DMS53 treated with DMSO at 0.1 percent for 48 hours (cell line): ENCODE measurements at regions not wholly inside any gene's neighbourhood (a gene's known extent, or its start where the extent isn't known, plus 50 kb on each side); places are given as distances from the start of the nearest gene placed in this dataset.

Experiments used
- DNase-seq: peaks from one replicate; lab custom pipeline; 2025; ENCODE audit not compliant: unreplicated experiment; lab: John Stamatoyannopoulos, UW

DNA sequence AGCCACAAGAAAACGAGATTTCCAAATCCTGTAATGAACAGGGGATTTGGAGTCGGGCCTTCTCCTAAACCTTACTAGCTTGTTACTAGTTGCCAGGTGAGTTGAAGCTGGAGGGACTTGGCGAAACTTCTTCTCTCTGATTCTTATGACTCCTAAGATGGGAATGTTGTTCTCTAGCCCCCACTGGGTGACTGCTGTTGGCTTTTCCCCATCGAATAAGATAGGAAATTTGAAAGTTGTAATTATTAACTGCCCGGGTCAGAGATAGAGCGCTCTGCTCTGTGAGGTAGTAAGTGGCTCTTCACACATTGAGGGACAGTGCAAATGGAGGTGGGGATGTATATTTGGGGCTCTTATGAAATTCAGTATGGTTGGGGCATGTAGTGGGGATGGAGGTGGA lies 111.2 kb upstream of the MBNL2 start:
- no peak for DNase-seq

DNA sequence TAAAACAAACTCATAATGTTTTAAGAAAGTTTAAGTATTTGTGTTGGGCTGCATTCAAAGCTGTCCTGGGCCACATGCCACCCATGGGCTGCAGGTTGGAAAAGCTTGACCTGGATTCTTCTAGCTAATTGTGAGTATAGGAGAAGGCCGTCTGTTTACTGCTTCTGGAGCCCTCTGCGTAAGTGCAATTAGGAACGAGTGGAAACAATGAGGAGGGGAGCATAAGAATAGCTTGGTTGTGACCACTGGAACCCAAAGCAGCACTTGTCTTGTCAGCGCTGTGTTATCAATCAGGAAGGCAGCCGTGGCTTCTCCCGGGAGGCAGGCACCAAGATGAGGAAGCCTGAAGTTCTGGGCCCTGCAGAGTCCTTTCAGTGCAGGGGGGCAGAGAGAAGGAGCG lies 110.4 kb upstream of the MBNL2 start:
- no peak for DNase-seq

DNA sequence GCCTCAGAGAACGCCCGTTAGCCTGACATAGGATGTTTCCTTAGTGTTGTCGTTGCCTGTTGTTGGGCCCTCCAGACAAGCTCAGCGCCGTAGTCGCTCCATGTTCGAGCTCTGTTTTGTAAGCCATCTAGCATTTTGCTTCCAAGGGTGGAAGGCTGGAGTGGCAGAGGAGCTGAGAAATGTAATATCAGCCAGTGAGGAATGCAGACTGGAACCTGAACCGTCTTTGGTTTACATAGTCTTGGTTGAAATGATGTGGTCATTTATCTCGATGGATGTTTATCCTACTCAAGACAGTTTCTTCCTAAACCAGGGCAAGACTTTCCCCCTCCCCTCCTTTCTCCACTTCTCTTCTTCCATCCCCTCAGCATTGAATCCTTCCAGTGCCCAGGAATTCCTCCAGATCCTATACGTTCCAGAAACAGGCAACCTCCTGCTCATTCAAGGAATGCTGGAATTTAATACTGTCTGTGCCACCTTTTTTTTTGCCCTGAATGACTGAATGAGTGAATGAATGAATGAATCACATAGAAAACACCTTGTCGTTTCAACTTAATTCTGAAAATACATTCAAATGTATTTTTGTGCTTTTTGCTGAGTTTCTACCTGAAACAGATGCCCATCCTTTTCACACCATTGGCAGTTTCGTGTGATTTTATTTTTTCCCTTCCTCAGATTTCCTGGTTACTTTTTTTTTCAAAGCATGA lies 109.5 kb upstream of the MBNL2 start:
- no peak for DNase-seq

DNA sequence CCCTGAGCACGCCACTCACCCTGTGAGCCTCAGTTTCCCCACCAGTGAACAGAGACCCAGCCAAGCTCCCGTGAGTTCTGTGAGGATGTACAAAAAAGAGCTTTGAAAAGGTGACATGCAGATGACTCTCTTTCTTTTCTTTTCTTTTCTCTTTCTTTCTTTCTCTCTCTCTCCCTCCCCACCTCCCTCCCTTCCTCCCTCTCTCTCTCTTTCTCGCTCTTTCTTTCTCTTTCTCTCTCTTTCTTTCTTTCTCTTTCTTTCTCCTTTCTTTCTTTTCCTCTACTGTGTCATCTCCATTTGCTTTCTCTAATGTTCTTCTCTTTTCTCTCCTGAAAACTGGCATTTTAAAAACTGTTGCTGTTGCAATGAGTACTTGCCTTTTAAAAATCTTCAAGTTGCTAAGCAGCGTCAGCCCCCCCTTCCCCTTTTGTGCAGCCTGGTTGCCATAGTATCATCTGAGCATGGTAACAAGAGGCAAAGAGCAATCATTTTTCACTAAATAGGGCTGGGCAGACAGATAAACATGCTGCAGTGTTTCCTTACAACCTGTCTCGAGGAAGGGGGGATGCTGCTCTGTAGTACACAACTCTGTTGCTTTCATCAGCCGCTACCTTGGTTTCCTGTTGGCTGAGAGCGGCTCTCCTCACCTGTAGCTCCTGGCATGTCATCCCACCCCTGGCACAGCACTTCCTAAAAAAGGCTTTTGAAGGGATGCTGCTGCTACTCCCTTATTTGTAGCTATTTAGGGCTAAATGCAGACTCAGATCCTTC lies 108.7 kb upstream of the MBNL2 start:
- no peak for DNase-seq

DNA sequence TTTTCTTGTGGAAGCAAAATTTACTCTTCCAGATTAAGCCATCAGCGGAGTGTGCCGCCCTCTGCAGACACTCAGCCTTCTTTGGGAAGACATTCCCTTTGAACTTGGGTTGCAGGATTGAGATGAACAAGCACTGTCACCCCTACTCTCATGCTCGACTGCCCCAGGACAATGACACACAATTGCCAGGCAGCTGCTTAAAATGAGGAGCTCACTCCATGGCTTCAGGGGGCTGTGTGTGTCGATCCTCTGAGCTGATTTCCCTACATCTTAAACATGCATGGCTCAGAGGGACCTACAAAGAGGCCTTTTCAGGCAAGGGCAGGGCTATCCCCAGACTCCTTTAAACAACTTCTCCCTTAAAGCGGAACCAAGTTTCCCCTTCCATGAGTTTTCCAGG lies 107.5 kb upstream of the MBNL2 start:
- no peak for DNase-seq

DNA sequence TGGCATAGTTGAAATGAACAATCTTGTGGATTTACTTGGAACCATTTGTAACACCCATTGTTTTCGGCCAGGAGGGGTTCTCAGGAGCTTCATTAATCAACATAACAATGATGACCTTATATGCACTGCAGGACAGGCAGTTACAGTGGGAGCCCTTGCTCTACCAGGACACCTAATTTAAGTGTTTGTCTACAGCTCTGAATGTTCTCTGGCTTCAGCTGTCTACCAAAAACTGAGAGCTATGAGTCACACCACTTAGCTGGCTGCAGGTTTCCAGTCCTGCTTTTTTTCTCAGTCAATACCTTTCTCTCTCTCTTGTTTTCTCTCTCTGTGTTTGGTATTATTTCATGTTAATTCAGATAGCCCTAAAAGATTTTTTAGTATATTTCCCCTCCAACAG lies 105.4 kb upstream of the MBNL2 start:
- peak; percentile 67 for DNase-seq

DNA sequence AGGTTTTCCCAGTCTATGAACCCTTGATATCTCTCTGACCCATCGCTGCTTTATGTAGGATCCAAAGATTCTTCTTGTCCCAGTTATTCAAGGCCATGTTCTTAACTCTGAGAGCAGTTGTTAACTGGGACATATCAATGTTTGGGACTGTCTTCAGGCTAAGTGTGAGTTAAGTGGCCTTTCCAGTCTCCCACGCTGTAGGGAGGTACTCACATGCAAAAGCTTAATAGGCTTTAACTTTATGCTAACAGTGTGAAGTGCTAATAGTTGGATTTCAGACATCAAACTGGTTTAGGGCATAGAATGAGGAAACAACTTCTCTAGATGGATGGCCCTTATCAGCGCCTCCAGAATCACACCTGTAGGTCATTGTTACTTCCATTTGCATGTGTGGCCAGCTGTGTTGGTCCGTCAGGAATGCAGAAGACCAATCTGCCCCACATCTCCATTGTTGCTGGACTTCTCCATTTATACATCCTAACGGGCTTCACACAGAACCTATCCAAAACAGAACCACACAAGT lies 104.7 kb upstream of the MBNL2 start:
- no peak for DNase-seq

DNA sequence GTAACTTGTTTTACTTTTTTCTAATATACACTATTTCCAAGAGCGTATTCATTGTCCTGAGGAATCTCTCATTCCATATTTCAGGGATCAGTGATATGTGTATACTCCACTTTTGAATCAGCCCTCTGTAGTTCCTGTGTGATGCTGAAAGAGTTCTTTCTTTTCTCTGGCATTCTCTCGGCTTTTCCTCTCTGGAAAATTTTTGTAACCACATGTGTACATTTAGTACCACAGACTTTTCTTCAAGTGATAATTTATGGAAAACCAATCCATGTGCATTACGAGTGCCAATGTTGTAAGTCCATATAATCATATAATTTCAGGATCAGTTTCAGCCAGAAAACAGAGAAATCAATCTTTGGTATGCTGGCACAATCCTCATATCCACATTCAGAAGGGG lies 102.2 kb upstream of the MBNL2 start:
- no peak for DNase-seq

DNA sequence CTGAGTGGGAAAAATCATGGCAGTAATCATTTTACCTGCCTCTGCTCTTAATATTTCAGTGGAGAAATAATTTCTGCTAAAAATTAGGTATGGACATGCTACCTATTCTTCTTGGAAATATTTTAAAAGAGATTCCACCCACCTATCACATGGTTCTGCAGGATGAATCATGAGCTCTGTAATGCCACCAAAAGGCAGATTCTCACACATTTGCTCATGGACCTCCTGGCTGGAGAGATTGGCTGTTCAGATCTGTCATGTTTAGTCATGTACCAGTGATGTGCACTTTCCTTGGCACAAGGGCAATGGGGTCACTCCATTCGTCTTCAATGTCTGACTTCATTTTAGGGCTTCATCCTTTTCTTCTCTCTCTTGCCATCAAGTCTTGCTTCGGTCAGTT lies 101.8 kb upstream of the MBNL2 start:
- DNase-seq = no peak

DNA sequence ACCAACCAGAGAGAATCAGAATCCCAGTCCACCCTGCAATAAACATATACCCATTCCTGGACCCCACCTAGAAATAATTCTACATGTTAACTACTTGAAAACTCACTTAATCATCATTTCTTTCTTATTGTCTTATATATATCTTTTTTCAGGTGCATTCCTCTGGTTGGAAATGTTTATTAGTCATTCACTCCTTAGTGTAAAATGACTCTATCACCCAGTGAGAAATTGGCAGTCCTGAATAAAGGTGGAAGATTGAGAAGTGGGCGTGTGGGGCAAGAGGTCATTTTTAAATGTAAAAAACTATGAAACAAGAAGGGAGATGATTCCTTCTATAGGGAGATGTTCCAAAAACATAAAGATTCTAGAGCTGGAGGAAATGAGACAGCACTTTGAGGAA lies 101.2 kb upstream of the MBNL2 start:
- no peak for DNase-seq

DNA sequence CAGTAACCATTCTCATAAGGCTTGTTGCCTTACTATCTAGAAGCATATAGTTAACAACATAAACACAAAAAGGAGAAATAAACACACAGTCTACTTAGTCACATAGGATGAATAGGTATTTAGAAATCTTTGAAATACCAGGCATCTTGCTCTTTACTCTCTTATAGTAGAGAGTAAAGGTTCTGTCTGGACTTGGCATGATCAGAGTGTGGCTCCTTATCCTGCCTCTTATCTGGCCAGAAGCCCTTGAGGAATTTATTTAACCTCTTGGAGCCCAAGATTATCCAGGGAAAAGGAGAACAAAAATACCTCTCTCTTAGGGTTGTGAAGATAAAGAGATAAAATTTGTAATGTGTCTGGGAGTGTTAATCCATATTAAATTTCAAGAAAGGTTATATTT lies 100.2 kb upstream of the MBNL2 start:
- DNase-seq = no peak

DNA sequence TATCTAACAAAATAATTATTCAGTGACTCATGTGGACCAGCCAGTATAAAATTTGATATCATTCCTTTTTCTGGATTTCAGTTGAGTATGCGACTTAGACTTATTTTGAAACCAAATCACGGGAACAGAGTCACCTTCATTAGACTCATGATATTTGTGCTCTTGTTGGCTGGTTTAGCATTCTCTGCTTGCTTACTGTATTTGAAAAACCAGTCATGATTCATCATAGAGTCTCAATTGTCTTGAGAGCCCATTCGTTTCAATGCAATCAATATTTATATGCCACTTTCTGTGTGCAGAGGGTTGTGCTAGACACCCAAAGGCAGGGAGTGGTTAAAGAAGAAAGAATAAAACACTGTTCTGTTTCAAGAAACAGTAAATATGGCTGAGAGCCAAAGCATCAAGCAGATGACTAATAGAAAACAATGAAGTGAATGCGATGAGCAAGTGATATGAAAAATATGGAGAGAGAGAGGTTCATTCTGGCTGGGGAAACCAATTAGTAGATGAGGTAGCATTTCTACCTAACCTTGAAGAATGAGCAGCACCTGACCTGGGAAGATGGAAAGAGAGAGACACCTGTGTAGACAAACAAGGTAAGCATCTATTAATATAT lies 99.6 kb upstream of the MBNL2 start:
- no peak for DNase-seq

DNA sequence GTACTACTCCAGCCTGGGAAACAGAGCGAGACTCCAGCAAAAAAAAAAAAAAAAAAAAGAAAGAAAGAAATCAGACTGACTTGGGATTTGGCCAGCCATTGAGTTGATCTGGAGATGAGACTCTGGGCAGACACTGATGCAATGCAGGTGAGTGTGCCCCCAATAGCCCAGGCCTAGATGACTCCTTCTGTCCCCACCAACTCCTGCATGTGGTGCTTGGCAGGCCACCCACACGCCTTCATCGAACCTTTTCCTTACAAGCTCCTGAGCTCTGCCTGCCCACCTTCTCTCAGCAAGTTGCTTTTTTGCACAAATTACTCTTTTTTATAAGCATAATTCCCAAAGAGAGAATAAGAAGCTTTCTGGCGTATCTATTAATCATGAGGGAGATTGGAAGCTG lies 97.9 kb upstream of the MBNL2 start:
- DNase-seq = no peak

DNA sequence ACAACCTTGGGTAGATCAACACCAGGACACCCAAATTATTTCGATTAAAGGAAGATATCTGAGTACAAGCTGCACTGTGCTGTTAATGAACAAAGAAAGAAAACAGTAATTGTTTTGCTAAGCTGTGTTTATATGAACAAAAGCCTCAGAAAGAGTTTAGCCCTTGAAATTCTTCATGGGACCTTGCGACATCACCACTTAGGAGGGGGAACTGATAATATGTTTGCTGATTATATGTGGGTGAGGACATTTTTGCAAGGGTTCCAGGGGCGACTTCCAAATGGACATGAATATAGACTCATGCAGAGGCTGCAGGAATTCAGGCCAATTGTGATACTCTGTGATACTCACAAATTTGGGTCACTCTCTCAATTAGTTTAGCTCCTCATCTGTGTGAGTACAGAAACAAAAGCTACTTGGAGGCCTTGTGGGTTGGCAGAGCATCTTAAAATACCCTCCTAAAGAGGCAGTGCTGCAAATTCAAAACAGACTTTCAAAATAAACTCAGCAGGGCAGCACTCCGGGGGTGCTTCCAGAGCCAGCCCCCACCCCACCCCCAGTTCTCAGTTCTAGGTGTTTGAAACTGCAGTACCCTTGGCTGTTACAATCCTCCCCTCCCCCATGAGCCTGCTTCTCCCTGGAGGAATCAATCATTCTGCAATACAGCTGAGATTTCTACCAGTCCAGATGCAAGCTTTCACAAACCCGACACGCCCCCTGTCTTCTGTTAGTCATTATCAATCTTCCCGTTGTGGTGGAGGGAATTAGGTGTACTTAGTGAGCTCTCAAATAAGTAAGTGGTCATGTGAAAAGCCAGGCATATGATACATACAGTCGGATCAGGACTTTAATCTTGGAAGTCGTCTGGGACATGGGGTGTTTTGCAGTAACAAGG lies 97.0 kb upstream of the MBNL2 start:
- no peak for DNase-seq

DNA sequence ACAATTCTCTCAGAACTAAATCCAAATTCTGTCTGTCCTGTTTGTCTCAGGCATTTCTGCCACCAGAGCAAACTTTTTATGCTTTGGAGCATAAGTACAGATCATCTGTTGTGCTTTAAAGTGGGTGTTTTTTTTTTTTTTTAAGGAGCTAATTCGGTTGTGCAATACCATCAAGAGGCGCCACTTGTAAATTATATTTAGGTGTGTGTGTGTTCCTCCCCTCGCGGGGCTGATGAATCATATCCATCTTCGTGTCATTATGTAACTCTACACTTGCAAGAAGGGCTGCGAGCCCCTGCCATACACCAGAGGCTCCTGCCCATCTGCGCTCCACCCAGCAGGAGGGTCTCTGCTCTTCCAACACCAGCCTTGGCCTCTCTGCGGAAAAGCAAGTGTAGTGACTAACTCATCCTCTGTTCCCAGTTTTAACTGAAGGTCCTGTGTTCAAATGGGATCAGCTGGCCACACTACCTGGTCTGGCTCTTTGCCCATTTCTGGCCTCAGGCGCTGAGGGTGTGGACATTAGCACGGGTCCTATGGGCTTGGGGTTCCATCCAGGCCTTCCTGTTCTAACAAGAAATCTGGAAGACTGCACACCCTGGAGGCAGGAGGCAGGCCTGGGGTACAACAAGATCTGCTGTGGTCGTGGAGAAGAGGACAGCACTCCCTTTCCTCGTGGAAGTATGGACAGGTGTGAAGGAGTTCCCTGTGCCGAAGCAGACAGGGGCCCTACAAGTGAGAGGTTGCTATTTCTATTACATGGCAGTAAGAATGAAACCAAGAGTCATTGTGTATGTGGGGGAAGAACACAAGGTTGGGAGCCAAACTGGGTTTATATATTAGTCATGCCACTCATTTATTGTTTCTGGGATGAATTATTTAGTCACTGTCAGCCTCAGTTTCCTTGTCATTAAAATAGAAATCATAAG lies 96.1 kb upstream of the MBNL2 start:
- DNase-seq = no peak

DNA sequence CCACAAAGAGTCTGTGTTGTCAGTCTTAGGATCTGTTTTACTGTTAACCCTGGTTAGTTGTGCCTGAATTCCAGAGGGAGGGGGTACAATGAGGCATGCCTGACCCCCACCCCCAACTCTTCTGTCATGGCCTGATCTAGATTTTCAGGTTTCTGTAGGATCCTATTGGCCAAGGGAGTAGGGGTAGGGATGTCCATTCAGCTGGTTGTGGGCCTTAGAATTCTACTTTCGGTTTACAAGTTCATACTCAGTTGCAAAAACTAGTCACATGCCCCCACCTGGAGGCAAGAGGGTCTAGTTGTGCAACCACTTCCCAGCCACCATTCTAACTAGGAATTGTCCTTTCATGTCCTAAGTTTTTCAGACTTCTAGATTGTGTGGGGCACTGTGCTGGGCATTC lies 94.3 kb upstream of the MBNL2 start:
- no peak for DNase-seq

DNA sequence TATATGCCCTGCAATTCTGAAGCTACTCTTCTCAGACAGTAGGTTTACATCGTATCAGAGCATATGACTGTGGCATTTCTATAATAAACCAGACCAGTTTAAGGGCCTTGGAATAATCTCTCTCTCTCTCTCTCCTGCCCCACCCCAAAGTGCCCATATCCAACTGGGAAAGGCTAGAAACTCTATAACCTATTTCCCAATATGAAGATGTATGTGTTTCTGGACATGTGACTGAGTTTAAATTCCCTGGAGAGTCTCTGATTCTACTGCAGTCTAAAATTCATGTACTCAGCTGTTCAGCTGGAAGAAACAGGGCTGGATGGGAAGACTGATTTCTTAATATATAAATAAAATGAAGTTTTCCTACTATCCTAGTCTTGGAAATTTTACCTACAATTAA lies 91.9 kb upstream of the MBNL2 start:
- no peak for DNase-seq

DNA sequence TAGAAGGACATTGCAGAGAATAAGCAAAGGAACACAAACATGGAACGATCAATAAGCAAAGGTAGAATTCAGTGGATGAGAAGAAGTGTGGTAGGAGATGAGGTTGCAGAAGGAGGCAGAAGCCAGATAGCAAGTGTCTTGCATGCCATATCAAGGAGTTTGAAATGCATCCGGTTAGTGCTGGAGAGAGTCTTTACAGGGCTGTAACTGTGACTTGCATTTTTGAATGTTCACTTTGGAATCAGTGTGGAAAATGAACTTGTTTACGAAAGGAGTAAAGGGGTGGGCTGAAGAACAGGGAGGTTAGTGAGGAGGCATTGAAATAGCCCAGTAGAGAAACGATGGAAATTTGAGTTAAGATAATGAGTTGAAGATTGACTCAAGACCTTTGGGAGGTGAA lies 90.7 kb upstream of the MBNL2 start:
- DNase-seq = no peak

DNA sequence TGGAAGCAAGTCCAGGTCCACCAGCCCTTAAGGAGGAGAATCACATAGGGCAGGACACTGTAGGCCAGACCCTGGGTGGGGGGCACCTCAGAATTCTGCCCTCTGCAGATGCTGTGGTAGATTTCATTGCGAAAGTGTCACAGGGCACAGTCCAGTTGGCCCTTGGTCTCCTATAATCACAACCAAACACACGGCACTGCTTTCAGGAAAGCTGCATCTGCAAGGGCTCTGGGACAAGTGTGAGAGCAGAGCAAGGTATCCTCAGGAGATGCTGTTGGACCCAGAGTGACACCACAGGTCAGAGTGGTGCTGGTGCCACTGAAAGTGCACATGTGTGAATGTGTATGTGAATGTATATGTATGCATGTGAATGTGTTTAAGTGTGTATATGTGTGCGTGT lies 88.6 kb upstream of the MBNL2 start:
- DNase-seq = no peak

DNA sequence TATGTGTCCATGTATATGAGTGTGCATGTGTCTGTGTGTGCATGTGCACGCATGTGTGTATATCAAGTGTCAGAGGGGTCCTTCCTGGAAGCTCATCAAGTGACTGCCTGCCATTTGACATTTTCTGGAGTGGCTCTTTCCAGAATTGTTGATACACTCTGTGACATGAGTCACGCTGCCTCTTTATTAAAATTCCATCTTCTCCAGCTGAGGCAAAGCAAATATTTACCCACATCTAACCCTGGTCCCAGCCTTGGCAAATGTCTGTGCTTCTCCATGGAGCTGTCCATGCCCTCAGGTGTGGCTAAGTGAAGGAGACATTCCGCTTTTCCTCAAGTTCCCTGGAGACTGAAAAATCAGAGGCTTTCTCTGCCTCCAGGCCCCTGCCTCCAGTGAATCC lies 88.2 kb upstream of the MBNL2 start:
- peak; percentile 43 for DNase-seq
